ENCODE measurements at regions not wholly inside any gene's neighbourhood (a gene's known extent, or its start where the extent isn't known, plus 50 kb on each side); places are given as distances from the start of the nearest gene placed in this dataset.
"Not testable (repeated sequence)": the region's sequence is repeated elsewhere in the genome, so short reads cannot be mapped to it uniquely, and the experiment has no call there.

- Histone ChIP-seq H3K4me1 (ENCODE audit: control insufficient read depth, insufficient read depth, low read length) (peaks cover 6% of the 10 kb centered on the region), H3K4me3 (ENCODE audit: low read length) (no peak overlapping the region), H3K4me2 (ENCODE audit: low read length) (no peak overlapping the region), H3K9me3 (replicated peaks; ENCODE audit: low read length) (no peaks in the 10 kb centered on the region), H3K36me3 (ENCODE audit: insufficient read depth, low read length) (no peaks in the 10 kb centered on the region), H3K27me3 (ENCODE audit: control insufficient read depth, insufficient read depth, low read length) (no peaks in the 10 kb centered on the region), H3K9ac (ENCODE audit: low read depth, low read length) (no peak overlapping the region)
Measured at GRCh38 chr2:16950436-16950835, 284.8 kb upstream of the CYRIA start.

- Histone ChIP-seq H3K27me3 (ENCODE audit: control insufficient read depth, insufficient read depth, low read length) (no peaks in the 10 kb centered on the region), H3K9me3 (replicated peaks; ENCODE audit: low read length) (no peaks in the 10 kb centered on the region), H3K4me2 (ENCODE audit: low read length) (no peak overlapping the region), H3K36me3 (ENCODE audit: insufficient read depth, low read length) (no peaks in the 10 kb centered on the region), H3K4me3 (ENCODE audit: low read length) (no peak overlapping the region), H3K4me1 (ENCODE audit: control insufficient read depth, insufficient read depth, low read length) (no peaks in the 10 kb centered on the region), H3K9ac (ENCODE audit: low read depth, low read length) (no peak overlapping the region)
Measured at GRCh38 chr2:16948710-16949109, 283.1 kb upstream of the CYRIA start.

GRCh38 chr2:16948053-16948452 lies 282.4 kb upstream of the CYRIA start:
- Histone ChIP-seq H3K36me3 (ENCODE audit: insufficient read depth, low read length) (no peaks in the 10 kb centered on the region), H3K9ac (ENCODE audit: low read depth, low read length) (no peak overlapping the region), H3K4me2 (ENCODE audit: low read length) (no peak overlapping the region), H3K27me3 (ENCODE audit: control insufficient read depth, insufficient read depth, low read length) (no peaks in the 10 kb centered on the region), H3K4me1 (ENCODE audit: control insufficient read depth, insufficient read depth, low read length) (no peaks in the 10 kb centered on the region), H3K4me3 (ENCODE audit: low read length) (no peak overlapping the region), H3K9me3 (replicated peaks; ENCODE audit: low read length) (no peaks in the 10 kb centered on the region)

GRCh38 chr2:16943279-16943958 lies 277.8 kb upstream of the CYRIA start:
- no peaks in the 10 kb centered on the region for H3K9me3 ChIP-seq (replicated peaks; ENCODE audit: low read length)
- H3K4me3 ChIP-seq (ENCODE audit: low read length) = no peak overlapping the region
- H3K27me3 ChIP-seq (ENCODE audit: control insufficient read depth, insufficient read depth, low read length) = no peaks in the 10 kb centered on the region
- H3K4me1 ChIP-seq (ENCODE audit: control insufficient read depth, insufficient read depth, low read length) = no peaks in the 10 kb centered on the region
- no peak overlapping the region for H3K9ac ChIP-seq (ENCODE audit: low read depth, low read length)
- no peaks in the 10 kb centered on the region for H3K36me3 ChIP-seq (ENCODE audit: insufficient read depth, low read length)
- H3K4me2 ChIP-seq (ENCODE audit: low read length) = no peak overlapping the region

- H3K4me2 ChIP-seq (ENCODE audit: low read length) = no peak overlapping the region
- H3K27me3 ChIP-seq (ENCODE audit: control insufficient read depth, insufficient read depth, low read length) = no peaks in the 10 kb centered on the region
- H3K36me3 ChIP-seq (ENCODE audit: insufficient read depth, low read length) = no peaks in the 10 kb centered on the region
- no peak overlapping the region for H3K4me3 ChIP-seq (ENCODE audit: low read length)
- H3K9me3 ChIP-seq (replicated peaks; ENCODE audit: low read length) = no peaks in the 10 kb centered on the region
- no peak overlapping the region for H3K9ac ChIP-seq (ENCODE audit: low read depth, low read length)
- no peaks in the 10 kb centered on the region for H3K4me1 ChIP-seq (ENCODE audit: control insufficient read depth, insufficient read depth, low read length)
Measured at GRCh38 chr2:16940214-16940613, 274.6 kb upstream of the CYRIA start.

GRCh38 chr2:16939771-16940170 lies 274.1 kb upstream of the CYRIA start:
- no peak overlapping the region for H3K4me2 ChIP-seq (ENCODE audit: low read length)
- no peak overlapping the region for H3K9ac ChIP-seq (ENCODE audit: low read depth, low read length)
- no peaks in the 10 kb centered on the region for H3K27me3 ChIP-seq (ENCODE audit: control insufficient read depth, insufficient read depth, low read length)
- no peaks in the 10 kb centered on the region for H3K4me1 ChIP-seq (ENCODE audit: control insufficient read depth, insufficient read depth, low read length)
- H3K36me3 ChIP-seq (ENCODE audit: insufficient read depth, low read length) = no peaks in the 10 kb centered on the region
- no peak overlapping the region for H3K4me3 ChIP-seq (ENCODE audit: low read length)
- H3K9me3 ChIP-seq (replicated peaks; ENCODE audit: low read length) = no peaks in the 10 kb centered on the region

- no peaks in the 10 kb centered on the region for H3K27me3 ChIP-seq (ENCODE audit: control insufficient read depth, insufficient read depth, low read length)
- H3K9ac ChIP-seq (ENCODE audit: low read depth, low read length) = no peak overlapping the region
- H3K4me2 ChIP-seq (ENCODE audit: low read length) = no peak overlapping the region
- no peaks in the 10 kb centered on the region for H3K9me3 ChIP-seq (replicated peaks; ENCODE audit: low read length)
- H3K4me1 ChIP-seq (ENCODE audit: control insufficient read depth, insufficient read depth, low read length) = no peaks in the 10 kb centered on the region
- no peak overlapping the region for H3K4me3 ChIP-seq (ENCODE audit: low read length)
- H3K36me3 ChIP-seq (ENCODE audit: insufficient read depth, low read length) = no peaks in the 10 kb centered on the region
Measured at GRCh38 chr2:16933355-16933754, 267.7 kb upstream of the CYRIA start.

GRCh38 chr2:16932826-16933225 lies 267.2 kb upstream of the CYRIA start:
- Histone ChIP-seq H3K9ac (ENCODE audit: low read depth, low read length) (no peak overlapping the region), H3K27me3 (ENCODE audit: control insufficient read depth, insufficient read depth, low read length) (no peaks in the 10 kb centered on the region), H3K4me3 (ENCODE audit: low read length) (no peak overlapping the region), H3K9me3 (replicated peaks; ENCODE audit: low read length) (no peaks in the 10 kb centered on the region), H3K4me1 (ENCODE audit: control insufficient read depth, insufficient read depth, low read length) (no peaks in the 10 kb centered on the region), H3K36me3 (ENCODE audit: insufficient read depth, low read length) (no peaks in the 10 kb centered on the region), H3K4me2 (ENCODE audit: low read length) (no peak overlapping the region)

GRCh38 chr2:16931441-16931840 lies 265.8 kb upstream of the CYRIA start:
- no peaks in the 10 kb centered on the region for H3K27me3 ChIP-seq (ENCODE audit: control insufficient read depth, insufficient read depth, low read length)
- H3K9ac ChIP-seq (ENCODE audit: low read depth, low read length) = no peak overlapping the region
- no peak overlapping the region for H3K4me2 ChIP-seq (ENCODE audit: low read length)
- no peaks in the 10 kb centered on the region for H3K9me3 ChIP-seq (replicated peaks; ENCODE audit: low read length)
- no peaks in the 10 kb centered on the region for H3K36me3 ChIP-seq (ENCODE audit: insufficient read depth, low read length)
- H3K4me3 ChIP-seq (ENCODE audit: low read length) = no peak overlapping the region
- no peaks in the 10 kb centered on the region for H3K4me1 ChIP-seq (ENCODE audit: control insufficient read depth, insufficient read depth, low read length)

- H3K4me1 ChIP-seq (ENCODE audit: control insufficient read depth, insufficient read depth, low read length) = no peaks in the 10 kb centered on the region
- H3K9me3 ChIP-seq (replicated peaks; ENCODE audit: low read length) = no peaks in the 10 kb centered on the region
- H3K4me3 ChIP-seq (ENCODE audit: low read length) = no peak overlapping the region
- H3K9ac ChIP-seq (ENCODE audit: low read depth, low read length) = no peak overlapping the region
- H3K27me3 ChIP-seq (ENCODE audit: control insufficient read depth, insufficient read depth, low read length) = no peaks in the 10 kb centered on the region
- no peak overlapping the region for H3K4me2 ChIP-seq (ENCODE audit: low read length)
- no peaks in the 10 kb centered on the region for H3K36me3 ChIP-seq (ENCODE audit: insufficient read depth, low read length)
Measured at GRCh38 chr2:16927398-16927797, 261.8 kb upstream of the CYRIA start.

GRCh38 chr2:16925145-16925544 lies 259.5 kb upstream of the CYRIA start:
- Histone ChIP-seq H3K4me1 (ENCODE audit: control insufficient read depth, insufficient read depth, low read length) (no peaks in the 10 kb centered on the region), H3K9ac (ENCODE audit: low read depth, low read length) (no peak overlapping the region), H3K27me3 (ENCODE audit: control insufficient read depth, insufficient read depth, low read length) (no peaks in the 10 kb centered on the region), H3K9me3 (replicated peaks; ENCODE audit: low read length) (no peaks in the 10 kb centered on the region), H3K4me2 (ENCODE audit: low read length) (no peak overlapping the region), H3K4me3 (ENCODE audit: low read length) (no peak overlapping the region), H3K36me3 (ENCODE audit: insufficient read depth, low read length) (no peaks in the 10 kb centered on the region)

- H3K4me2 ChIP-seq (ENCODE audit: low read length); H3K4me3 ChIP-seq (ENCODE audit: low read length); H3K27me3 ChIP-seq (ENCODE audit: control insufficient read depth, insufficient read depth, low read length); H3K9ac ChIP-seq (ENCODE audit: low read depth, low read length); H3K36me3 ChIP-seq (ENCODE audit: insufficient read depth, low read length); H3K4me1 ChIP-seq (ENCODE audit: control insufficient read depth, insufficient read depth, low read length); H3K9me3 ChIP-seq (replicated peaks; ENCODE audit: low read length): not testable (repeated sequence)
Measured at GRCh38 chr2:16915341-16915755, 249.7 kb upstream of the CYRIA start.
